H1 (cell line): ENCODE measurements at regions not wholly inside any gene's neighbourhood (a gene's known extent, or its start where the extent isn't known, plus 50 kb on each side); places are given as distances from the start of the nearest gene placed in this dataset.

Experiments used
- CTCF ChIA-PET: fragments of 300-600 bp; sonication (Branson Sonifier 250); formaldehyde crosslinking; loops from one replicate; lab custom pipeline; 2021; ENCODE audit not compliant: partially characterized antibody; lab: Charles Lee
- POLR2A ChIA-PET: fragments of 300-600 bp; sonication (Branson Sonifier 250); formaldehyde crosslinking; loops from one replicate; lab custom pipeline; 2021; ENCODE audit warnings: inconsistent platforms; ENCODE audit not compliant: partially characterized antibody; lab: Charles Lee
- DNase-seq, 2 experiments: peaks; one replicate each; pipeline versions ENCODE4 v3.0.0 to v3.0.0-alpha.2; 2010 to 2022; ENCODE audit warnings: low spot score in 2 of 2, low read depth in 1 of 2, mixed read lengths in 1 of 2
- FAIRE-seq: peaks from 2 replicates; lab custom pipeline; 2011; peaks lifted over from hg19 to GRCh38; lab: Jason Lieb, UNC
- H2AFZ ChIP-seq: 2 replicates; pipeline ENCODE4 v1.8.1; 2012; ENCODE audit warnings: low read length, inconsistent platforms
- H2AK5ac ChIP-seq: 2 replicates; pipeline ENCODE4 v1.6.1; 2013; ENCODE audit warnings: low read depth, low read length
- H2BK120ac ChIP-seq: replicated peaks from 2 replicates; pipeline ENCODE3; 2013; ENCODE audit warnings: low read depth, low read length, inconsistent platforms
- H2BK12ac ChIP-seq: 2 replicates; pipeline ENCODE4 v1.6.1; 2013; ENCODE audit warnings: low read depth, low read length
- H2BK15ac ChIP-seq: 2 replicates; pipeline ENCODE4 v1.6.1; 2013; ENCODE audit warnings: low read length
- H2BK20ac ChIP-seq: 2 replicates; pipeline ENCODE4 v1.6.1; 2013; ENCODE audit warnings: low read length
- H2BK5ac ChIP-seq: 2 replicates; pipeline ENCODE4 v1.6.1; 2013; ENCODE audit warnings: low read depth, low read length
- H3K14ac ChIP-seq: 2 replicates; pipeline ENCODE4 v1.6.1; 2013; ENCODE audit warnings: inconsistent platforms; ENCODE audit not compliant: insufficient read length
- H3K18ac ChIP-seq: 2 replicates; pipeline ENCODE4 v1.6.1; 2013; ENCODE audit warnings: low read length; ENCODE audit errors: extremely low read depth
- H3K23ac ChIP-seq: 2 replicates; pipeline ENCODE4 v1.6.1; 2013; ENCODE audit warnings: inconsistent platforms; ENCODE audit not compliant: insufficient read length
- H3K23me2 ChIP-seq: 2 replicates; pipeline ENCODE4 v1.6.1; 2013; ENCODE audit warnings: low read depth, low read length
- H3K27ac ChIP-seq: 2 replicates; pipeline ENCODE4 v1.6.1; 2011; ENCODE audit warnings: low read depth, low read length, inconsistent platforms
- H3K27me3 ChIP-seq, 4 experiments: replicated peaks in 1 of 4; 1 replicate in 1 of 4; 2 replicates in 3 of 4; pipeline versions ENCODE4 v1.6.1 to v1.8.1; 2011 to 2013; ENCODE audit warnings: low read length in 3 of 4, mild to moderate bottlenecking in 3 of 4, inconsistent platforms in 2 of 4, mixed read lengths in 2 of 4, moderate library complexity in 1 of 4; ENCODE audit not compliant: control insufficient read depth in 3 of 4, insufficient read depth in 3 of 4; ENCODE audit errors: extremely low read depth in 1 of 4
- H3K36me3 ChIP-seq, 4 experiments: 2 replicates each; pipeline versions ENCODE4 v1.6.1 to v1.8.1; 2011 to 2013; ENCODE audit warnings: mild to moderate bottlenecking in 4 of 4, low read length in 3 of 4, moderate library complexity in 2 of 4, control low read depth in 1 of 4, inconsistent platforms in 1 of 4; ENCODE audit not compliant: insufficient read depth in 4 of 4, control insufficient read depth in 2 of 4
- H3K4ac ChIP-seq: replicated peaks from 2 replicates; pipeline ENCODE3; 2013; ENCODE audit warnings: low read length, low read depth, mixed read lengths, inconsistent platforms; ENCODE audit not compliant: insufficient read length
- H3K4me1 ChIP-seq, 4 experiments: replicated peaks in 1 of 4; 1 replicate in 1 of 4; 2 replicates in 3 of 4; pipeline versions ENCODE4 v1.6.1 to v1.8.1; 2011 to 2013; ENCODE audit warnings: low read length in 3 of 4, inconsistent platforms in 2 of 4, mixed read lengths in 1 of 4; ENCODE audit not compliant: insufficient read depth in 4 of 4, control insufficient read depth in 3 of 4
- H3K4me2 ChIP-seq, 2 experiments: 2 replicates each; pipeline versions ENCODE4 v1.6.1 to v1.8.1; 2011 to 2013; ENCODE audit warnings: low read depth in 2 of 2, low read length in 2 of 2, control low read depth in 1 of 2, inconsistent platforms in 1 of 2, mild to moderate bottlenecking in 1 of 2; ENCODE audit not compliant: insufficient read depth in 1 of 2
- H3K4me3 ChIP-seq, 4 experiments: fragments of 200-600, 300-600 bp in 1 of 4; sonication (generic), shearing (Covaris generic), sonication (Bioruptor Twin) in 1 of 4; 2 replicates each; pipeline versions ENCODE4 v1.5.1 to v1.8.1; 2011 to 2016; ENCODE audit warnings: low read length in 4 of 4, low read depth in 3 of 4, control low read depth in 2 of 4, inconsistent platforms in 2 of 4, mild to moderate bottlenecking in 2 of 4, mixed read lengths in 1 of 4, moderate library complexity in 1 of 4; ENCODE audit not compliant: insufficient read depth in 2 of 4; ENCODE audit errors: extremely low read depth in 1 of 4
- H3K56ac ChIP-seq: replicated peaks from 2 replicates; pipeline ENCODE3; 2013; ENCODE audit warnings: low read depth, mild to moderate bottlenecking, mixed read lengths, low read length, inconsistent platforms; ENCODE audit not compliant: insufficient read length
- H3K79me1 ChIP-seq: 2 replicates; pipeline ENCODE4 v1.6.1; 2013; ENCODE audit warnings: low read depth, low read length, control low read depth
- H3K79me2 ChIP-seq, 2 experiments: 2 replicates each; pipeline versions ENCODE4 v1.6.1 to v1.8.1; 2012 to 2013; ENCODE audit warnings: low read length in 2 of 2, mild to moderate bottlenecking in 2 of 2, inconsistent platforms in 1 of 2; ENCODE audit not compliant: insufficient read depth in 2 of 2, control insufficient read depth in 1 of 2
- H3K9ac ChIP-seq, 4 experiments: replicated peaks in 1 of 4; 1 replicate in 1 of 4; 2 replicates in 3 of 4; pipeline versions ENCODE4 v1.6.1 to v1.8.1; 2011 to 2013; ENCODE audit warnings: low read depth in 3 of 4, low read length in 3 of 4, control low read depth in 2 of 4, mild to moderate bottlenecking in 2 of 4, moderate library complexity in 2 of 4, inconsistent platforms in 1 of 4; ENCODE audit errors: extremely low read depth in 1 of 4
- H3K9me3 ChIP-seq, 2 experiments: 2 replicates each; pipeline versions ENCODE4 v1.6.1 to v1.8.1; 2012 to 2013; ENCODE audit warnings: mild to moderate bottlenecking in 2 of 2, moderate library complexity in 2 of 2, control low read depth in 1 of 2, inconsistent platforms in 1 of 2, low read depth in 1 of 2, low read length in 1 of 2, mixed read lengths in 1 of 2; ENCODE audit not compliant: insufficient read depth in 2 of 2
- H4K20me1 ChIP-seq, 2 experiments: replicated peaks in 1 of 2; 2 replicates each; pipeline versions ENCODE3 to v1.8.1; 2011 to 2013; ENCODE audit warnings: inconsistent platforms in 2 of 2, low read length in 2 of 2, mild to moderate bottlenecking in 1 of 2; ENCODE audit not compliant: insufficient read depth in 2 of 2, control insufficient read depth in 1 of 2
- H4K5ac ChIP-seq: 2 replicates; pipeline ENCODE4 v1.6.1; 2013; ENCODE audit warnings: low read length, low read depth, mixed read lengths, inconsistent platforms; ENCODE audit not compliant: insufficient read length
- H4K8ac ChIP-seq: 2 replicates; pipeline ENCODE4 v1.8.0; 2013; ENCODE audit warnings: mild to moderate bottlenecking, moderate library complexity, low read length, inconsistent platforms; ENCODE audit not compliant: insufficient read depth; ENCODE audit errors: extremely low read depth
- H4K91ac ChIP-seq: replicated peaks from 2 replicates; pipeline ENCODE3; 2013; ENCODE audit warnings: low read length, mixed read lengths, inconsistent platforms; ENCODE audit not compliant: insufficient read length
- FOSL1 ChIP-seq: IDR thresholded peaks from 2 replicates; pipeline ENCODE4 v1.6.1; 2011; ENCODE audit warnings: mild to moderate bottlenecking, low read depth, low read length, moderate library complexity; ENCODE audit not compliant: insufficient read depth
- NRF1 ChIP-seq: IDR thresholded peaks from 2 replicates; pipeline ENCODE4 v1.6.1; 2011; ENCODE audit warnings: mild to moderate bottlenecking, low read depth, low read length, improper control_type of control experiment
- SIN3A ChIP-seq, 2 experiments: IDR thresholded peaks in 1 of 2; conservative IDR thresholded peaks in 1 of 2; 2 replicates each; pipeline ENCODE4 v1.6.1; 2011 to 2012; ENCODE audit warnings: low read length in 2 of 2, improper control_type of control experiment in 1 of 2, low read depth in 1 of 2, mild to moderate bottlenecking in 1 of 2
- TAF1 ChIP-seq: IDR thresholded peaks from 2 replicates; pipeline ENCODE4 v1.6.1; 2011; ENCODE audit warnings: mild to moderate bottlenecking, low read depth, low read length
- WGBS, 2 experiments: shearing (Covaris generic) in 1 of 2; methylation state at CpG; one replicate each; pipeline versions ENCODE4 v1.1.6 to v1.1.7; 2013 to 2015; ENCODE audit warnings: low lambda C conversion rate in 2 of 2, mixed read lengths in 2 of 2, inconsistent platforms in 1 of 2, low coverage in 1 of 2, missing lambda C conversion rate in 1 of 2; ENCODE audit not compliant: insufficient replicate concordance in 2 of 2, insufficient coverage in 1 of 2, insufficient read length in 1 of 2; ENCODE audit errors: extremely low coverage in 1 of 2, missing lambda C conversion rate in 1 of 2; 5-methylcytosine and 5-hydroxymethylcytosine counted together
- TF ChIP-seq, protein P1 (sequence below): IDR thresholded peaks from 2 replicates; pipeline ENCODE4 v1.6.1; 2012; ENCODE audit warnings: low read length, inconsistent platforms

DNA sequence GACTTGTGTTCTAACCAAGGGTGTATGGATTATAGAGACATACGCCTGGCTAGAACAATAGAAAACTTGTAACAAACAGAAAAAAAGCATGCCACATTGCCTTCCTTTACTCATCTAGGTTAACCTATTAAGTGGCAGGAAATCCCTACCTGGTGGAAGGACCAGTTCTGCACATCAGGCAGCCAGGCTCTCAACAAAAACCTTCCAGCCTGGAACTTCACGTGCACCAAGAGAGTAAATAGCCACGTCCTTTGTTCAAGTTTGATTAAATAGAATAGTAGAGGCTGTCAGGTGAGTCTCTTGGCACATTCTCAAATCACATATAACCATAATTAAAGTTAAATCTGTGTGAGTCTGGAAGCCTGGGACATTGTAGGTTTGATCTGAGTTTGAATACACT is 85.0 kb upstream of the DPH6 start:
- no peak overlapping the region for H2BK12ac ChIP-seq
- CTCF ChIA-PET: no interaction called here
- no peak for DNase-seq

More for the DNA sequence above, 85.0 kb upstream of the DPH6 start:
- H3K18ac ChIP-seq: no peak overlapping the region
- H3K36me3 ChIP-seq: no peaks in the 10 kb centered on the region
- FAIRE-seq: no peak
- H2BK15ac ChIP-seq: no peak overlapping the region
- TF ChIP-seq, protein P1, sequence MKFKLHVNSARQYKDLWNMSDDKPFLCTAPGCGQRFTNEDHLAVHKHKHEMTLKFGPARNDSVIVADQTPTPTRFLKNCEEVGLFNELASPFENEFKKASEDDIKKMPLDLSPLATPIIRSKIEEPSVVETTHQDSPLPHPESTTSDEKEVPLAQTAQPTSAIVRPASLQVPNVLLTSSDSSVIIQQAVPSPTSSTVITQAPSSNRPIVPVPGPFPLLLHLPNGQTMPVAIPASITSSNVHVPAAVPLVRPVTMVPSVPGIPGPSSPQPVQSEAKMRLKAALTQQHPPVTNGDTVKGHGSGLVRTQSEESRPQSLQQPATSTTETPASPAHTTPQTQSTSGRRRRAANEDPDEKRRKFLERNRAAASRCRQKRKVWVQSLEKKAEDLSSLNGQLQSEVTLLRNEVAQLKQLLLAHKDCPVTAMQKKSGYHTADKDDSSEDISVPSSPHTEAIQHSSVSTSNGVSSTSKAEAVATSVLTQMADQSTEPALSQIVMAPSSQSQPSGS: no peak
- TF ChIP-seq SIN3A (conservative IDR thresholded peaks at IDR 0.05 in 1 of 2, IDR thresholded peaks at IDR 0.05 in 1 of 2; ENCODE audit: low read depth in 1 of 2, low read length in 2 of 2) (no peak), TAF1 (no peak), FOSL1 (no peak), NRF1 (no peak)
- H2AFZ ChIP-seq: peak overlapping the region; percentile 87
- H3K27ac ChIP-seq: no peak overlapping the region
- H3K14ac ChIP-seq: no peak overlapping the region
- 79% methylated on average over 3 of the region's 3 CpGs; no CpG with 5 or more reads in 1 of the 2 experiments for WGBS, 2 experiments
- no peak overlapping the region for H2BK20ac ChIP-seq
- H3K23ac ChIP-seq: no peak overlapping the region
- no peak overlapping the region for H3K4me2 ChIP-seq
- H3K27me3 ChIP-seq: no peaks in the 10 kb centered on the region
- no peak overlapping the region for H2AK5ac ChIP-seq
- no peaks in the 10 kb centered on the region for H3K79me1 ChIP-seq
- H4K91ac ChIP-seq: no peak overlapping the region
- no peaks in the 10 kb centered on the region for H3K23me2 ChIP-seq
- H4K20me1 ChIP-seq: no peaks in the 10 kb centered on the region
- POLR2A ChIA-PET: no interaction called here
- no peak overlapping the region for H2BK5ac ChIP-seq
- H3K4me1 ChIP-seq: peaks cover 0 to 6% (median 1%) of the 10 kb centered on the region in 4 experiments; a peak in 1 of 7 replicates
- no peak overlapping the region for H3K4me3 ChIP-seq
- H4K5ac ChIP-seq: no peak overlapping the region
- no peak overlapping the region for H3K56ac ChIP-seq
- no peak overlapping the region for H3K9ac ChIP-seq
- H4K8ac ChIP-seq: no peak overlapping the region
- H3K4ac ChIP-seq: no peak overlapping the region
- no peaks in the 10 kb centered on the region for H3K79me2 ChIP-seq
- H3K9me3 ChIP-seq: no peaks in the 10 kb centered on the region
- H2BK120ac ChIP-seq: no peak overlapping the region
